Skeletal muscle satellite cell (primary cell): ENCODE measurements at regions not wholly inside any gene's neighbourhood (a gene's known extent, or its start where the extent isn't known, plus 50 kb on each side); places are given as distances from the start of the nearest gene placed in this dataset.
"Not testable (repeated sequence)": the region's sequence is repeated elsewhere in the genome, so short reads cannot be mapped to it uniquely, and the experiment has no call there.

ENCODE experiments used
- H3K27me3 ChIP-seq: 2 replicates; pipeline ENCODE4 v1.7.0; 2013; ENCODE audit warnings: low read length; ENCODE audit not compliant: control insufficient read depth, insufficient read depth
- H3K36me3 ChIP-seq: 2 replicates; pipeline ENCODE4 v1.7.0; 2013; ENCODE audit warnings: mild to moderate bottlenecking, control low read depth, low read length; ENCODE audit not compliant: insufficient read depth
- H3K4me1 ChIP-seq: 2 replicates; pipeline ENCODE4 v1.7.0; 2013; ENCODE audit warnings: low read length; ENCODE audit not compliant: control insufficient read depth, insufficient read depth
- H3K4me2 ChIP-seq: 2 replicates; pipeline ENCODE4 v1.7.0; 2013; ENCODE audit warnings: mild to moderate bottlenecking, low read length
- H3K4me3 ChIP-seq: 2 replicates; pipeline ENCODE4 v1.7.0; 2013; ENCODE audit warnings: low read length
- H3K9ac ChIP-seq: 2 replicates; pipeline ENCODE4 v1.7.0; 2013; ENCODE audit warnings: mild to moderate bottlenecking, low read depth, low read length, moderate library complexity
- H3K9me3 ChIP-seq: replicated peaks from 2 replicates; pipeline ENCODE4 v1.7.0; 2013; ENCODE audit warnings: mild to moderate bottlenecking, control low read depth, low read length

GRCh38 chr3:105260385-105260784 is 106.3 kb upstream of the ALCAM start:
- H3K9me3 ChIP-seq, result peaks cover 5% of the 10 kb centered on the region

GRCh38 chr3:105274536-105274935 is 92.2 kb upstream of the ALCAM start:
- Histone ChIP-seq H3K27me3 (no peaks in the 10 kb centered on the region), H3K4me2 (peak overlapping the region; percentile 65), H3K4me3 (peak overlapping the region; percentile 15), H3K9me3 (no peaks in the 10 kb centered on the region), H3K4me1 (peaks cover 39% of the 10 kb centered on the region), H3K36me3 (no peaks in the 10 kb centered on the region), H3K9ac (peak overlapping the region; percentile 53)

More at GRCh38 chr3:105260385-105260784, 106.3 kb upstream of the ALCAM start:
- Histone ChIP-seq H3K9ac (no peak overlapping the region), H3K27me3 (no peaks in the 10 kb centered on the region), H3K4me2 (no peak overlapping the region), H3K36me3 (no peaks in the 10 kb centered on the region), H3K4me3 (no peak overlapping the region), H3K4me1 (peaks cover 5% of the 10 kb centered on the region)

- Histone ChIP-seq H3K9ac (peak overlapping the region; percentile 50), H3K36me3 (no peaks in the 10 kb centered on the region), H3K4me2 (peak overlapping the region; percentile 65), H3K27me3 (no peaks in the 10 kb centered on the region), H3K9me3 (no peaks in the 10 kb centered on the region), H3K4me1 (peaks cover 39% of the 10 kb centered on the region), H3K4me3 (no peak overlapping the region)
Observed at GRCh38 chr3:105274958-105275357, 91.8 kb upstream of the ALCAM start.

GRCh38 chr3:105277656-105278055 is 89.1 kb upstream of the ALCAM start:
- Histone ChIP-seq H3K9me3 (no peaks in the 10 kb centered on the region), H3K4me1 (peaks cover 39% of the 10 kb centered on the region), H3K4me3 (no peak overlapping the region), H3K9ac (no peak overlapping the region), H3K4me2 (peak overlapping the region; percentile 12), H3K36me3 (no peaks in the 10 kb centered on the region), H3K27me3 (no peaks in the 10 kb centered on the region)

GRCh38 chr3:105278688-105279087 is 88.0 kb upstream of the ALCAM start:
- Histone ChIP-seq H3K9me3 (no peaks in the 10 kb centered on the region), H3K4me2 (no peak overlapping the region)

GRCh38 chr3:105281989-105282388 is 84.7 kb upstream of the ALCAM start:
- Histone ChIP-seq H3K9me3 (no peaks in the 10 kb centered on the region), H3K4me3 (no peak overlapping the region), H3K36me3 (no peaks in the 10 kb centered on the region), H3K27me3 (no peaks in the 10 kb centered on the region), H3K9ac (no peak overlapping the region), H3K4me2 (no peak overlapping the region), H3K4me1 (peaks cover 12% of the 10 kb centered on the region)

More at GRCh38 chr3:105278688-105279087, 88.0 kb upstream of the ALCAM start:
- Histone ChIP-seq H3K27me3 (no peaks in the 10 kb centered on the region), H3K4me3 (no peak overlapping the region), H3K36me3 (no peaks in the 10 kb centered on the region), H3K9ac (no peak overlapping the region), H3K4me1 (peaks cover 39% of the 10 kb centered on the region)

GRCh38 chr3:105284876-105285275 is 81.8 kb upstream of the ALCAM start:
- Histone ChIP-seq H3K36me3 (no peaks in the 10 kb centered on the region), H3K4me1 (no peaks in the 10 kb centered on the region), H3K9me3 (no peaks in the 10 kb centered on the region), H3K27me3 (no peaks in the 10 kb centered on the region), H3K9ac (no peak overlapping the region), H3K4me3 (no peak overlapping the region), H3K4me2 (no peak overlapping the region)

GRCh38 chr3:105285653-105286241 is 81.0 kb upstream of the ALCAM start:
- Histone ChIP-seq H3K9me3 (no peaks in the 10 kb centered on the region), H3K36me3 (no peaks in the 10 kb centered on the region), H3K4me3 (no peak overlapping the region), H3K27me3 (no peaks in the 10 kb centered on the region), H3K9ac (no peak overlapping the region), H3K4me1 (no peaks in the 10 kb centered on the region), H3K4me2 (no peak overlapping the region)

- Histone ChIP-seq H3K36me3 (no peaks in the 10 kb centered on the region), H3K9ac (no peak overlapping the region), H3K27me3 (no peaks in the 10 kb centered on the region), H3K9me3 (no peaks in the 10 kb centered on the region), H3K4me2 (no peak overlapping the region), H3K4me3 (no peak overlapping the region), H3K4me1 (peaks cover 13% of the 10 kb centered on the region)
Observed at GRCh38 chr3:105293441-105293840, 73.3 kb upstream of the ALCAM start.

GRCh38 chr3:105296182-105296822 is 70.4 kb upstream of the ALCAM start:
- H3K9me3 ChIP-seq, H3K9ac ChIP-seq, H3K4me2 ChIP-seq, H3K4me3 ChIP-seq, H3K27me3 ChIP-seq, H3K36me3 ChIP-seq: not testable (repeated sequence)
- H3K4me1 ChIP-seq, result peaks cover 13% of the 10 kb centered on the region

GRCh38 chr3:105304487-105304886 is 62.2 kb upstream of the ALCAM start:
- H3K9ac ChIP-seq, result no peak overlapping the region

GRCh38 chr3:105315144-105315543 is 51.6 kb upstream of the ALCAM start:
- H3K4me1 ChIP-seq, result no peaks in the 10 kb centered on the region

More at GRCh38 chr3:105304487-105304886, 62.2 kb upstream of the ALCAM start:
- Histone ChIP-seq H3K4me2 (no peak overlapping the region), H3K27me3 (no peaks in the 10 kb centered on the region), H3K4me1 (no peaks in the 10 kb centered on the region), H3K9me3 (no peaks in the 10 kb centered on the region), H3K4me3 (no peak overlapping the region), H3K36me3 (no peaks in the 10 kb centered on the region)

More at GRCh38 chr3:105315144-105315543, 51.6 kb upstream of the ALCAM start:
- Histone ChIP-seq H3K9me3 (no peaks in the 10 kb centered on the region), H3K36me3 (no peaks in the 10 kb centered on the region), H3K27me3 (no peaks in the 10 kb centered on the region), H3K4me3 (no peak overlapping the region), H3K9ac (no peak overlapping the region), H3K4me2 (no peak overlapping the region)
